GM12878 (cell line): ENCODE measurements at regions not wholly inside any gene's neighbourhood (a gene's known extent, or its start where the extent isn't known, plus 50 kb on each side); places are given as distances from the start of the nearest gene placed in this dataset.

Source experiments
- ATAC-seq: fragments of 200-7000 bp; cut with Tn5 transposase; 3 replicates; pipeline ENCODE4 v1.9.1; 2020; ENCODE audit warnings: mild to moderate bottlenecking, moderate library complexity
- BruUV-seq: library from RNA; stranded (reverse); fragments of 400-500 nt; replicated peaks from 2 replicates; lab custom pipeline; 2021; lab: Mats Ljungman, UMichigan
- CTCF ChIA-PET: fragments of 300-600 bp; sonication (Branson Sonifier 250); formaldehyde crosslinking; extraction: SDS; loops from one replicate; lab custom pipeline; 2021; ENCODE audit warnings: inconsistent platforms; lab: Yijun Ruan, JAX
- POLR2A ChIA-PET: fragments of 350-600 bp; formaldehyde crosslinking; extraction: SDS; loops from one replicate; lab custom pipeline; 2021; ENCODE audit warnings: inconsistent platforms; lab: Charles Lee
- RAD21 ChIA-PET: fragments of 300-600 bp; sonication (Branson Sonifier 250); formaldehyde crosslinking; loops from one replicate; lab custom pipeline; 2023; ENCODE audit warnings: antibody characterized with exemption; ENCODE audit not compliant: unreplicated experiment; lab: Charles Lee
- SMC1A ChIA-PET: fragments of 300-600 bp; sonication (Branson Sonifier 250); formaldehyde crosslinking; loops from one replicate; lab custom pipeline; 2023; ENCODE audit not compliant: unreplicated experiment, uncharacterized antibody; lab: Charles Lee
- DNase-seq: peaks from one replicate; pipeline ENCODE4 v3.0.0-alpha.2; 2011; ENCODE audit warnings: low read depth, low spot score
- FAIRE-seq: peaks from 3 replicates; lab custom pipeline; 2011; peaks lifted over from hg19 to GRCh38; lab: Jason Lieb, UNC
- H2AFZ ChIP-seq: 2 replicates; pipeline ENCODE4 v1.6.0; 2011; ENCODE audit warnings: low read depth, low read length, control low read depth; ENCODE audit not compliant: control insufficient read depth
- H3K27ac ChIP-seq: 2 replicates; pipeline ENCODE4 v1.5.1; 2011; ENCODE audit warnings: control low read depth; ENCODE audit not compliant: control insufficient read depth, insufficient read depth
- H3K27me3 ChIP-seq, 2 experiments: replicated peaks in 1 of 2; 2 replicates each; pipeline versions ENCODE4 v1.6.0 to v1.6.1; 2011; ENCODE audit warnings: low read length in 1 of 2; ENCODE audit not compliant: control insufficient read depth in 2 of 2, insufficient read depth in 2 of 2
- H3K36me3 ChIP-seq, 2 experiments: 2 replicates each; pipeline ENCODE4 v1.5.1; 2011; ENCODE audit warnings: low read length in 1 of 2; ENCODE audit not compliant: control insufficient read depth in 2 of 2, insufficient read depth in 2 of 2
- H3K4me1 ChIP-seq: 2 replicates; pipeline ENCODE4 v1.6.1; 2011; ENCODE audit warnings: mild to moderate bottlenecking, low read length, moderate library complexity, mixed read lengths; ENCODE audit not compliant: control insufficient read depth, insufficient read depth
- H3K4me2 ChIP-seq: 2 replicates; pipeline ENCODE4 v1.6.0; 2011; ENCODE audit warnings: control low read depth; ENCODE audit not compliant: control insufficient read depth, insufficient read depth
- H3K4me3 ChIP-seq: fragments of 200-600 bp; sonication (generic); 2 replicates; pipeline ENCODE4 v1.5.1; 2016
- H3K79me2 ChIP-seq: 2 replicates; pipeline ENCODE4 v1.6.0; 2011; ENCODE audit warnings: low read length; ENCODE audit not compliant: control insufficient read depth, insufficient read depth
- H3K9ac ChIP-seq: 2 replicates; pipeline ENCODE4 v1.8.0; 2011; ENCODE audit warnings: low read length, control low read depth, mixed read lengths; ENCODE audit not compliant: control insufficient read depth, insufficient read depth
- H3K9me3 ChIP-seq: replicated peaks from 3 replicates; pipeline ENCODE4 v1.5.1; 2011; ENCODE audit warnings: mild to moderate bottlenecking, low read length; ENCODE audit not compliant: control insufficient read depth, insufficient read depth
- H4K20me1 ChIP-seq: 2 replicates; pipeline ENCODE4 v1.6.0; 2011; ENCODE audit not compliant: control insufficient read depth, insufficient read depth
- BRCA1 ChIP-seq: IDR thresholded peaks from 2 replicates; pipeline ENCODE4 v1.6.1; 2011; ENCODE audit warnings: low read depth, low read length, improper control_type of control experiment
- CBX3 ChIP-seq: fragments of 200-600 bp; sonication (generic); IDR thresholded peaks from 2 replicates; pipeline ENCODE4 v1.6.1; 2016; ENCODE audit warnings: low read depth, borderline replicate concordance
- CEBPB ChIP-seq, 2 experiments: fragments of 150-350 bp in 1 of 2; IDR thresholded peaks; 2 replicates each; pipeline ENCODE4 v1.6.1; 2012 to 2014; ENCODE audit warnings: low read depth in 2 of 2, low read length in 2 of 2, borderline replicate concordance in 1 of 2, inconsistent platforms in 1 of 2
- CHD2 ChIP-seq: IDR thresholded peaks from 2 replicates; pipeline ENCODE4 v1.6.1; 2011; ENCODE audit warnings: low read depth, low read length, improper control_type of control experiment, borderline replicate concordance
- CREB1 ChIP-seq: IDR thresholded peaks from 2 replicates; pipeline ENCODE4 v1.6.1; 2012; ENCODE audit warnings: low read depth, mild to moderate bottlenecking, inconsistent platforms
- EGR1 ChIP-seq, 2 experiments: IDR thresholded peaks; 1 replicate in 1 of 2; 2 replicates in 1 of 2; pipeline ENCODE4 v1.6.1; 2011 to 2012; ENCODE audit warnings: low read depth in 2 of 2, low read length in 2 of 2, borderline replicate concordance in 1 of 2, mild to moderate bottlenecking in 1 of 2, moderate library complexity in 1 of 2
- FOXK2 ChIP-seq: fragments of 450-650 bp; IDR thresholded peaks from 2 replicates; pipeline ENCODE4 v1.6.1; 2017; ENCODE audit warnings: mild to moderate bottlenecking, moderate library complexity
- HCFC1 ChIP-seq: fragments of 150-350 bp; IDR thresholded peaks from 2 replicates; pipeline ENCODE4 v1.6.1; 2014; ENCODE audit warnings: low read length
- HDAC2 ChIP-seq: fragments of 200-600 bp; sonication (generic); IDR thresholded peaks from 2 replicates; pipeline ENCODE4 v1.6.1; 2017
- IKZF2 ChIP-seq, 2 experiments: fragments of 450-650 bp; IDR thresholded peaks; 2 replicates each; pipeline ENCODE4 v1.6.1; 2017; ENCODE audit warnings: mild to moderate bottlenecking in 2 of 2, moderate library complexity in 2 of 2
- JUND ChIP-seq: IDR thresholded peaks from 2 replicates; pipeline ENCODE4 v1.6.1; 2012; ENCODE audit warnings: low read depth, mild to moderate bottlenecking, low read length, improper control_type of control experiment, moderate library complexity
- POLR2A ChIP-seq: IDR thresholded peaks from 2 replicates; pipeline ENCODE4 v1.6.1; 2011; ENCODE audit warnings: low read depth, mild to moderate bottlenecking, low read length
- SPI1 ChIP-seq: IDR thresholded peaks from 2 replicates; pipeline ENCODE4 v1.6.1; 2011; ENCODE audit warnings: low read depth, mild to moderate bottlenecking, low read length, moderate library complexity, borderline replicate concordance; ENCODE audit not compliant: insufficient read depth
- TAF1 ChIP-seq: IDR thresholded peaks from 2 replicates; pipeline ENCODE4 v1.6.1; 2011; ENCODE audit warnings: mild to moderate bottlenecking, low read depth, low read length, borderline replicate concordance
- TCF7 ChIP-seq: IDR thresholded peaks from 2 replicates; pipeline ENCODE4 v1.6.1; 2014; ENCODE audit warnings: antibody characterized with exemption, borderline replicate concordance
- YY1 ChIP-seq: IDR thresholded peaks from 2 replicates; pipeline ENCODE4 v1.6.1; 2011; ENCODE audit warnings: low read depth, mild to moderate bottlenecking, low read length
- ZNF24 ChIP-seq: fragments of 450-650 bp; IDR thresholded peaks from 2 replicates; pipeline ENCODE4 v1.6.1; 2017; ENCODE audit warnings: antibody characterized with exemption, mild to moderate bottlenecking
- in situ Hi-C: fragments of 300-500 bp; cut with MboI; formaldehyde crosslinking; loops from 9 replicates; pipeline ENCODE4 v1.14.3; 2018; ENCODE audit warnings: mixed read lengths
- intact Hi-C: fragments of 100-400 bp; cut with micrococcal nuclease; formaldehyde crosslinking; loops from one replicate; pipeline ENCODE4 v1.14.2; 2022; ENCODE audit not compliant: unreplicated experiment
- TF ChIP-seq, protein P1 (sequence below): fragments of 450-650 bp; IDR thresholded peaks from 2 replicates; pipeline ENCODE4 v1.6.1; 2017; ENCODE audit warnings: mild to moderate bottlenecking, moderate library complexity
- TF ChIP-seq, protein P2 (sequence below): fragments of 450-650 bp; IDR thresholded peaks from 2 replicates; pipeline ENCODE4 v1.6.1; 2018; ENCODE audit warnings: borderline replicate concordance, mild to moderate bottlenecking; ENCODE audit not compliant: partially characterized antibody

DNA sequence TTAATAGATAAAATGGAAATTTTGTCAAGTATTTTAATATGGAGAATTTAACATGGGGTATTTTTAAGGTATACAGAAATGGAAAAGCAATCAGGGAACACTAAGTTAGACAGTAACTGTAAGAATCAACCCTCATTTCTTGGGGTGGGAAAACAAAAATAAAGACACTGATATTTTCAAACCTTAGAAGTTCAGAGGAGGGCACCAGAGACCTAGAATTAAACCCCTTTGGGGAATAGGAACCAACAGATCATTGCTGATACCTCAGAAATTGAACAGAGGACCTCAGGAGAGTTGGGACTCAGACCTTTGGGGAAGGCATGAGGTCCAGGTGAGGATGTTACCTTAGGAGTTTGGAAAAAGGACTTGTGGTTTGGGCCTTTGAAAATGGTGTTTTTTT lies 435.6 kb downstream of the TMA16 start:
- in situ Hi-C loops: no loop called here

More for the DNA sequence above, 435.6 kb downstream of the TMA16 start:
- Histone ChIP-seq H3K4me2 (no peak overlapping the region), H4K20me1 (no peaks in the 10 kb centered on the region), H3K4me1 (no peaks in the 10 kb centered on the region), H3K4me3 (no peak overlapping the region), H3K9me3 (no peaks in the 10 kb centered on the region), H3K36me3 (no peaks in the 10 kb centered on the region), H3K79me2 (no peaks in the 10 kb centered on the region), H3K27ac (no peak overlapping the region)
- RAD21 ChIA-PET: no interaction called here
- no peak for DNase-seq
- no TSS peak for BruUV-seq
- ATAC-seq: no peak
- SMC1A ChIA-PET: no interaction called here
- POLR2A ChIA-PET: no interaction called here
- CTCF ChIA-PET: interaction anchor here (0.7 kb wide), 1 partner anchor 94 kb away, joined by 3 read pairs; no protein-coding TSS in a partner anchor
- intact Hi-C loops: no loop called here
- TF ChIP-seq CBX3 (no peak), TAF1 (no peak), TCF7 (no peak), CEBPB (IDR thresholded peaks at IDR 0.05; ENCODE audit: borderline replicate concordance in 1 of 2, low read depth in 2 of 2, low read length in 2 of 2) (no peak), FOXK2 (no peak), ZNF24 (no peak), JUND (no peak), BRCA1 (no peak), HDAC2 (no peak), IKZF2 (IDR thresholded peaks at IDR 0.05) (no peak), CHD2 (no peak), CREB1 (no peak), HCFC1 (no peak), SPI1 (no peak), EGR1 (IDR thresholded peaks at IDR 0.05; ENCODE audit: borderline replicate concordance in 1 of 2, low read depth in 2 of 2, low read length in 2 of 2) (no peak), POLR2A (no peak), YY1 (no peak)
- TF ChIP-seq, protein P1, sequence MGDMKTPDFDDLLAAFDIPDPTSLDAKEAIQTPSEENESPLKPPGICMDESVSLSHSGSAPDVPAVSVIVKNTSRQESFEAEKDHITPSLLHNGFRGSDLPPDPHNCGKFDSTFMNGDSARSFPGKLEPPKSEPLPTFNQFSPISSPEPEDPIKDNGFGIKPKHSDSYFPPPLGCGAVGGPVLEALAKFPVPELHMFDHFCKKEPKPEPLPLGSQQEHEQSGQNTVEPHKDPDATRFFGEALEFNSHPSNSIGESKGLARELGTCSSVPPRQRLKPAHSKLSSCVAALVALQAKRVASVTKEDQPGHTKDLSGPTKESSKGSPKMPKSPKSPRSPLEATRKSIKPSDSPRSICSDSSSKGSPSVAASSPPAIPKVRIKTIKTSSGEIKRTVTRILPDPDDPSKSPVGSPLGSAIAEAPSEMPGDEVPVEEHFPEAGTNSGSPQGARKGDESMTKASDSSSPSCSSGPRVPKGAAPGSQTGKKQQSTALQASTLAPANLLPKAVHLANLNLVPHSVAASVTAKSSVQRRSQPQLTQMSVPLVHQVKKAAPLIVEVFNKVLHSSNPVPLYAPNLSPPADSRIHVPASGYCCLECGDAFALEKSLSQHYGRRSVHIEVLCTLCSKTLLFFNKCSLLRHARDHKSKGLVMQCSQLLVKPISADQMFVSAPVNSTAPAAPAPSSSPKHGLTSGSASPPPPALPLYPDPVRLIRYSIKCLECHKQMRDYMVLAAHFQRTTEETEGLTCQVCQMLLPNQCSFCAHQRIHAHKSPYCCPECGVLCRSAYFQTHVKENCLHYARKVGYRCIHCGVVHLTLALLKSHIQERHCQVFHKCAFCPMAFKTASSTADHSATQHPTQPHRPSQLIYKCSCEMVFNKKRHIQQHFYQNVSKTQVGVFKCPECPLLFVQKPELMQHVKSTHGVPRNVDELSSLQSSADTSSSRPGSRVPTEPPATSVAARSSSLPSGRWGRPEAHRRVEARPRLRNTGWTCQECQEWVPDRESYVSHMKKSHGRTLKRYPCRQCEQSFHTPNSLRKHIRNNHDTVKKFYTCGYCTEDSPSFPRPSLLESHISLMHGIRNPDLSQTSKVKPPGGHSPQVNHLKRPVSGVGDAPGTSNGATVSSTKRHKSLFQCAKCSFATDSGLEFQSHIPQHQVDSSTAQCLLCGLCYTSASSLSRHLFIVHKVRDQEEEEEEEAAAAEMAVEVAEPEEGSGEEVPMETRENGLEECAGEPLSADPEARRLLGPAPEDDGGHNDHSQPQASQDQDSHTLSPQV: no peak
- TF ChIP-seq, protein P2, sequence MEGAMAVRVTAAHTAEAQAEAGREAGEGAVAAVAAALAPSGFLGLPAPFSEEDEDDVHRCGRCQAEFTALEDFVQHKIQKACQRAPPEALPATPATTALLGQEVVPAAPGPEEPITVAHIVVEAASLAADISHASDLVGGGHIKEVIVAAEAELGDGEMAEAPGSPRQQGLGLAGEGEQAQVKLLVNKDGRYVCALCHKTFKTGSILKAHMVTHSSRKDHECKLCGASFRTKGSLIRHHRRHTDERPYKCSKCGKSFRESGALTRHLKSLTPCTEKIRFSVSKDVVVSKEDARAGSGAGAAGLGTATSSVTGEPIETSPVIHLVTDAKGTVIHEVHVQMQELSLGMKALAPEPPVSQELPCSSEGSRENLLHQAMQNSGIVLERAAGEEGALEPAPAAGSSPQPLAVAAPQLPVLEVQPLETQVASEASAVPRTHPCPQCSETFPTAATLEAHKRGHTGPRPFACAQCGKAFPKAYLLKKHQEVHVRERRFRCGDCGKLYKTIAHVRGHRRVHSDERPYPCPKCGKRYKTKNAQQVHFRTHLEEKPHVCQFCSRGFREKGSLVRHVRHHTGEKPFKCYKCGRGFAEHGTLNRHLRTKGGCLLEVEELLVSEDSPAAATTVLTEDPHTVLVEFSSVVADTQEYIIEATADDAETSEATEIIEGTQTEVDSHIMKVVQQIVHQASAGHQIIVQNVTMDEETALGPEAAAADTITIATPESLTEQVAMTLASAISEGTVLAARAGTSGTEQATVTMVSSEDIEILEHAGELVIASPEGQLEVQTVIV: no peak
- TF ChIP-seq, all 136 proteins: peak for 0
- H3K9ac ChIP-seq: no peak overlapping the region
- no peak for FAIRE-seq
- no peak overlapping the region for H2AFZ ChIP-seq
- H3K27me3 ChIP-seq: no peaks in the 10 kb centered on the region
